Hematopoietic multipotent progenitor cell (in vitro differentiated cells): ENCODE measurements at regions not wholly inside any gene's neighbourhood (a gene's known extent, or its start where the extent isn't known, plus 50 kb on each side); places are given as distances from the start of the nearest gene placed in this dataset.

Experiments used
- DNase-seq, 3 donors: peaks; one replicate each; pipeline ENCODE4 v3.0.0-alpha.2; 2011 to 2015; ENCODE audit warnings: low read depth in 2 of 3, low spot score in 2 of 3

DNA sequence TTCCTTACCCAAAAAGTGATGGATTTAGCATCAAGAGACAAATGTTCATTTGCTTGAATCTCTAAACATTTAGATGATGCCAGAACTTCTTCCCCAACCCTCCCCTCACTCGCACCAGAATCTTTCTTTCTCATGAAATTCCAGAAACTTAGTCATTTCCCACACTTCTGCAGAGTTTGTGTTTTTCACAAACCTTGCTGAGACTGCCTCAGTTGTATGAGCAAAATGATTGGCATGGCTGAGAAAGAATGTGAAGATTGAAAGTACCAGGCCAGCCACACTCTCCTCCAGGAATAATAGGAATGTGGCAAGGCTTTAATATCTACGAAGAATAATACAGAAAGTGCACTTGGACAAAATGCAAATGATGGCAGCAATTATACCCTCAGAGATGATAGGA lies 428.3 kb upstream of the CDH6 start:
- DNase-seq = no peak

DNA sequence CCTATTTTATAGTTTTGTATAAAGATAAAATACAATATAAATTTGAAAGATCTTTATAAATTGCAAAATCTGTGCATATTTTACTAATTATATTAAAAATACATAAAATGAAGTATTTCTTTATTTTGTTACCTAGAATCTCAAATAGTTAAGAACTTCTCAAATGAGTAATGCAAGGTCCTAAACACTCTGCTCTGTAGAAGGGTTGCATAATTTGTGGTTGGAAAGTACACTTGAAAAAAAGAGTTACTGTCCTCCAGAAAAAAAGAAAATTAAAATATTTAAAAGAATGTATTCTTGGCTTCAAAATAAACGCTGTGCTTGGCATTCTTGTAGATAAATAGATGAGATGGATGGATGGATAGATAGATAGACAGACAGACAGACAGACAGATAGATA lies 428.8 kb upstream of the CDH6 start:
- DNase-seq = no peak

DNA sequence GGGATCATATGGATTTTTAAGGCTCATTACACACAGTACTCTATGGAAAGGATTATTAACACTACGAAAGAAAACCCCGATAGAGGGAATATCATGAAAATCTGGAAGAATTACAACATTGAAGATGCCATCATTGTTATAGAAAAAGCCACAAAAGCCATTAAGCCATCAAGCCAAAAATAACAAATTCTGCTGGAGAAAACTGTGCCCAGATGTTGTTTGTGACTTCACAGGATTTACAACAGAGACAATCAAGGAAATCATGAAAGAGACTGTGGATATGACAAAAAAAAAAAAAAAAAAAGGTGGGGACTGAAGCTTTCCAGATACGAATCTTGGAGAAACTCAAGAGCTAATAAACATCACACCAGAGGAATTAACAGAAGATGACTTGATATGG lies 433.8 kb upstream of the CDH6 start:
- no peak for DNase-seq

DNA sequence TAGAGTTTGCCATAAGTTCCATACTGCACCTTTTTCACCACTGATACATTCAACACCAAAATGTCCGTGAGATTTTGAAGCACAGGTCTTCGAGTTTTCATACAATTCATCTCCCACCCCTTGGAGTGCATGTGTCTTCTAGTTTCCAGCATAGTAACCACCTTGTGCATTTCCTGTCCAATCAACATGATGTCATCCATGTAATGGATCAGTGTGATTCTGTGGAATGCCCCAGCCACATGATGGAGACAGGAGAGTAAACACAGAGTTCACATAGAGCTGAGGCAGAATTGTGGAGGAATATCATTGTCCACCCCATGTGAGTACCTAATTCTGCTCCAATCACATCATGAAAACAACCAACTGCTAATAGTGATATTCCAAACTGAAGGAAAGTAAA lies 441.5 kb upstream of the CDH6 start:
- no peak for DNase-seq

DNA sequence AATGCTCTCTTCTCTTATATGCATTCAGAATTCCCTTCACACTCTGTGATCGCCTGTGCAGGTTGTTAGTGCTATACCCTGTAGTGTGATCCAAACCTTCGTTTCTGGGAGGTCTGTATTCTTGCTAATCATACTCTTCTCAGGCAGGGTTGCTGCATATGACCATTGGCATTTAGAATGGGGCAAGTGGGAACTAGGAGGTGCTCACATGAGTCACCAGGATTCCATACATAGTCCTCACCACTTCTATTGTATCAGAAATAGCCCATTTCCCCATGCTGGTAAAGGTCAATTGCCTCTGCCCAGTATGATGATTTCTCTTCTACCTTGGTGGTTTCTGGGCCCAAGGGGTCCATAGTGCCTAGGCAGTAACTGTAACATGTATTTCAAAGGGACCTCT lies 443.5 kb upstream of the CDH6 start:
- no peak for DNase-seq

DNA sequence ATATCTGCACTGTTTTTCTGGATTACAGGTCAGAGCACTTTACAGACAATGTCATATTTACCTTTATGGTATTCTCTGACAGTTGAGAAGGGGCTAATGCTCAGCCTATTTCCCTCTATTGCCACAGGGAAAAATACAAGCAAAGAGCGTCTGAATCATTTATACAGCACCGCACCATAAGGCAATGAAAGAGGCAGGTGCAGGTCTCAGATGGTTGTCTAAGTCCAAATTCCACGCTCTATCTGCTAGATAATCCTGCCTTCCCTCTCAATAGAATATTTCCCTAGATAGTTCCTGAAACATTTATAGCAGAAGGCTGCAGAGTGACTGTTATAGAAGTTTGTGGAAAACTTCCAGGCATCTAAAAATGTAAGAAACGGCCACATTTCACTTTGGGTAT lies 446.1 kb upstream of the CDH6 start:
- DNase-seq = no peak

DNA sequence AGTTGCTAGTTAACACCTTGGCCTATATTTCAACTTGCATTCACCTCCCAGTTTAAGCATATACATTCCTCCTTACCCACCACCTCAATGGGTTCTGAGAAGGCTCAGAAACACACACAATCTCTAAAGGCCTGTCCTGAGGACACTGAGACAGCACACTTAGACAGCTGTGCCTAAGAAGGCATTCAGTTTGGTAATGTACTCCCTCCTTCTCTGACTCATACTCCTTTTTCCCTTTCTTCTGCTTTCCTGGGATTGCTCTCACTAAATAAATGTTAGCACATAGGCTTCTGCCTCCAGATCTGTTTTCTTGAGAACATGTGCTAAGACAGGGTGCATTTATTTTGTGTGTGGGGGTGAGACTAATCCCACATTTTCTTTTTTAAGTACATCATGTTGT lies 456.8 kb upstream of the CDH6 start:
- DNase-seq = no peak

DNA sequence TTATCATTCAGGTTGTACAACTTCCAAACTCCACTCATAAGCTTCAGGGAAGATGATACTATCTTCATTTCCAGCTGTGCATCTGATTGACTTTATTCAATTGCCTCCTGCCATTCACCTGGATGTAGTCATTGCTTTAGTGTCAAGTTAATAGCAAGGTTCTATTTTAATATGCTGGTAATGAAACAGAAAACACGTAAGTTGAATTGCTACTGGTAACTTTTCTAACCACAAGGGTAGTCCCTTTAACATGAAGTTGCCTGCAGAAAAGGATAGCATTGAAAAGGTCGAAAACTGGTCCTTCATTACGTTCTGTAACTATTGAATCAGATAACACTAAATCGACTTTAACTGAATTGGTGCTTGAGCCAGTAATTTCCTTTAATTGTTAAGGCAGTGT lies 459.4 kb upstream of the CDH6 start:
- DNase-seq = no peak

DNA sequence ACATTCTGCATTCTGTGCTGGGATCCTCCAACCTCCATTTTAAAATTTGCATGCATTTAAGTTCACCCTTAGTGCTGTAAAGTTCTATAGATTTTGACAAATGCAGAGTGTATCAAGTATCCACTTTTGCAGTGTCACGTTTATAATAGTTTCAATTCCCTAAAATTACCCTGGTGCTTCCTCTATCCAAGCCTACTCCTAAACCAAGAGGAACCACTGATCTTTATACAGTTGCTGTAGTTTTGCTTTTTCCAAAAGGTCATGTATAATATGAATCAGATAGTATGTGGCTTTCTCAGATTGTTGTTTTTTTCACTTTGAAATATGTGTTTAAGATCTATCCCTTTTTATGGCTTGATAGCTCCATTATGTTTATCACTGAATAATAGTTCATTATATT lies 468.4 kb upstream of the CDH6 start:
- no peak for DNase-seq

DNA sequence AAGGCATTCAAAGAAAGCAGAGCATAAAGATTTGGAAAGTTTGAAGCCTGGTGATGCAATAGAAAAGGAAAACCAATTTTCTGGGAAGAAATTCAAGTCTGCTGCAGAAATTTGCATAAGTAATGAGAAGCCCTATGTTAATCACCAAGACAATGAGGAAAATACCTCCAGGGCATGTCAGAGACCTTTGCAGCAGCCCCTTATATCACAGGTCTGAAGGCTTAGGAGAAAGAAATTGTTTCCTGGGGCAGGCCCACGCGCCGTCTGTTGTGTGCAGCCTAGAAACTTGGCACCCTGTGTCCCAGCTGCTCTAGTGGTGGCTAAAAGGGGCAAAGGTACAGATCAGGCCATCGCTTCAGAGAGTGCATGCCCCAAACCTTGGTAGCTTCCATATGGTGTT lies 495.3 kb upstream of the CDH6 start:
- DNase-seq = no peak

DNA sequence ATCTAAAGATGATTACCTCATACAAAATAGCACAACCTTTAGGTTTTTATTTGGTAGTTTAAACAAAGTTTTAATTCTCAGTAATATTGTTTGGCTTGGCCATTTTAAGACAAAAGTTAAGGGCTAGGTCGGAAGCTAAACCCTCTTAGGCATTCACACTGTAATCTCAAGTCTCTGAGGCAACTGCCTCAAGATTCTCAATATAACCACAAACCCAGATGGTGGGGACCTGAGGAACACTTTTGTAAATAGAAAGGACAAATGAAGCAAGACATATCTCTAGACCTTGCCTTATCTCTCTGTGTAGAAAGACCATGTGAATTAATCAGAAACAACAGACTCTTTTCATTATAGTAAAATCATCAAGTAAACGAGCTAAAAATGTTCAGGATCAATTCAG lies 500.2 kb upstream of the CDH6 start:
- no peak for DNase-seq

DNA sequence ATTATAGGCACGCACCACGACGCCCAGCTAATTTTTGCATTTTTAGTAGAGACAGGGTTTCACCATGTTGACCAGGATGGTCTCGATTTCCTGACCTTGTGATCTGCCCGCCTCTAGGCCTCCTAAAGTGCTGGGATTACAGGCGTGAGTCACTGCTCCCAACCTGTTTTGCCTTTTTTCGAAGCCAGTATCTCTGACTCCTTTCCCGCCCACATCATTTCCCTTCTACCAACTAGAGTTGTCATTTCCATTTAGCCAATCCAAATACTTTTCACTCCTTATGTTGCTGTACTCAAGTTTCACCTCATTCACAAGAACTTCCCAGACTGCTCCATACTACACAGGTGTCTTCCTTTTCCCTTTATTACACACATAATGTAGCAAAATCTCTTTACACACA lies 502.6 kb upstream of the CDH6 start:
- DNase-seq = no peak

DNA sequence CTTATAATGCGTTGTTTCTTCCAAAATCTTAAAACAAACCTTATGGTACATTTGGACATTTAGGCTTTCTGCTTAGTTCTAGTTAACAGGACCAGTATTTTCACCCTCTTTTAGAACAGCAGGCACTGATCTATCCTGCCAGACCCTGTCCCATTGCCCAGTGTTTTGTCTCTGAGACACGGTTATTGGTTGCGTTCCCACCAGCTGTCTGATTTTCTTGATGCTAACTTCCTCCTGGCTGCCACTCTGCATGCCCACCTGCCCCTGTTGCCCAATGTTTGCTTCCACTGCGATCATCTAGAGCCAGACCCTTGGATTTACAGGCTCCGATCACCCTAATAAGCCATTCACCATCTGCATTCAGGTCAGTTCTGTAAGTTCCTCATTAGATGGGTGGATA lies 506.0 kb upstream of the CDH6 start:
- no peak for DNase-seq

DNA sequence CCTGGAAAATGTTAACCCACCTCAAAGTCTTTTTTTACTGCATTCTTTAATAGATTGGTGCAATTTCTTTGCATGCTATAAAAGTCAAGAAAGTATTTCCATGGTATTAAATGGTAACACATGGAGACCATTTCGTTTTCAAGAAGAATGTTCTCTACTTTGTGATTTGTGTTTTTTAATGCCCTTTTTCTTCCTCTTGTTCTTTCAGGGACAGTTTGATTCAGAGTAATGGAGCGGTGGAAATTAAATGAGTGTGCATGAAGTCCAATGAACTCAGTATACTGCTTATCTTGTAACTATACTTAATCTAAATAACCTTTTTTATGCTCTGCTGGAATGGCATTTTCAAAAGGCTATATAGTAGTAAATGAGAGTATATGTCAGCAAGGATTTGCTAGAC lies 507.0 kb upstream of the CDH6 start:
- DNase-seq = no peak

DNA sequence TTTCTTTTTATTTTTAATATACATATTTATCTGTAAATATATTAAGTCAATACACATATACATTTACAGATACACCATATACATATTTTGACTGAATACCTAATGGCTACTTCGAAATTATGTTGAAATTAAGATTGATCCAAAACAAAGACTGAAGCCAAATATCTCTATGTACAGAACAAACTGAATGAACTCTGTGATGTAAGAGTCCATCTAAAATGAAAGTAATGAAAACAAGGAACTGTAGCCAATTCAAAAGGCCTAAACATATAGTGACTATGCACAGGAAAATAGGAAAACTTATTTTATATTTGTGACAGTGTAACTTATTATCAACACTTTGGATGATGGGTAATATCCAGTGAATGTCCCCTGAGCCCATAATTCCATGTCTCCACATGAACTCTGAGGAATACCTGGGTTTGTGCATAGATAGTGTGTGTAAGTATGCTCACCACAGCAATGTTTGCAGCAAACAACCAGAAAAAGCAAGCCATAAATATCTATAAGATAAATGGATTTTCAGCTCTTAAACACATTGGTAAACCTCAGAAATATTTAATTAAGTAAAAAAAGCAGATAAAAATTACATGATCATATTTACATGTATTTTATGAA lies 517.2 kb upstream of the CDH6 start:
- no peak for DNase-seq

DNA sequence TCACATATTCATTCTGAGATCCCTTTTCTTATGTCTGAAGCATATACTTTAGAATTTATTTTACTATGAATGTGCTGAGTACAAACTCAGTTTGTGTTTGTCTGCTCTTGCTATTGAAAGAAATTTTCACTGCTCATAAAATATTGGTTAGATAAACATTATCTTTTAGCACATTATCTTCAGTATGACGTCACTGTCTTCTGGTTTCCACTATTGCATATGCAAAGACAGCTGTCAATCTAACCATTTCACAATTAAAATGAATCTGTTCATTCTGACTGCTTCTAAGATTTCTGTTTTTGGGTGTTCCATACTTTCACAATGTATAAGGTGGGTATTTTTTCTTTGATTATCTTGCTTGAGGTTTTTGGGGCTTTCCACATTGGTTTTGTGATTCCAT lies 526.2 kb upstream of the CDH6 start:
- no peak for DNase-seq

DNA sequence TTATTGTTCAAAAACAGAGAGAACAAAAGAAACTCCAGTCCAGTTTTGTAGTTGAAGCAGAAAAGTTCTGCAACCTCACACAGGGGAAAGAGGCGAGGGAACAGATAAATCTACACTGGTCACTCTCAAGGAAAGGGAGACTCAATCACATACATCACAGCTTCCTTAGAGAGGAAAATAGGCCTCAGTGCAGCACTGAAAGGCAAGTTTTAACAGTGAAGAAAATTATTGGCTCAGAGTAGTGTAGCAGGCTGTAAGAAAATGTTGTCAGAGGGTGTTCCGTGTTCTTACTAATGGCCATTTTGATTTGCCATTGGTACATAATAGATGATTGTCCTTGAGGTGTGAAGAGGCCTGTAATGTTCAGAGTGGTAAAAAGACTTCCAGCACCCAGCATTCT lies 530.0 kb upstream of the CDH6 start:
- DNase-seq = no peak

DNA sequence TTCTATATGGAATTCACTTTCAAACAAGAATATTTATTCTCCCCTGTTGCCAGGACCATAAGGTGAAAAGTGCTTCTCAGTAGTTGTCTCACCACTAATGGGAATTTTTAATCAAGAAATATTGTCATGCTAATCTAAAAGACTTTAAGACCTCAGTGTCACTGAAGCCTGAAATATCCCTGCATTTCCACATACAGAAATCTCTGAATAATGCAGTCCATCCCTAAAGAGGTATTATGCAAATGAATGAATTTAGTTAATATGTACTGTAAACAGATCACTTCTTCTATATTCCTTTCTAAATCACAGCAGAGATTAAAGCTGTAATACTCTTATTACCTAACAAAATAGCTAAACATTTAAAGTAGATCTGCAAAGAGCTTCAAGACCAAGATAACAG lies 531.1 kb upstream of the CDH6 start:
- DNase-seq = no peak

DNA sequence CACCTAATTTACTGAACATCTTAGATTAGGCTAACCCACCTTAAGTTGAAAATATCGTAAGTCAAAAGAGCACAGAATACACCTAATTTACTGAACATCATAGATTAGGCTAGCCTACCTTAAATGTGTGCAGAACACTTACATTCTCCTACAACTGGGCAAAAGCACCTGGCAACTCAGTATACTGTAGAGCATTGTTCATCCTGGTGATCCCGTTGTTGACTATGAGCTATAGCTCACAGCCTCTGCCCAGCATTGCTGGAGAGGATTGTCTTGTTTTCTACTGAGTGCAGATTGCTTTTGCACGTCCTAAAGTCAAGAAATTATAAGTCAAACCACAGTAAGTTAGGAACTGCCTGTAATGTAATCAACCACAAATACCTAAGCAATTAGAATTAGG lies 531.8 kb upstream of the CDH6 start:
- DNase-seq = no peak

DNA sequence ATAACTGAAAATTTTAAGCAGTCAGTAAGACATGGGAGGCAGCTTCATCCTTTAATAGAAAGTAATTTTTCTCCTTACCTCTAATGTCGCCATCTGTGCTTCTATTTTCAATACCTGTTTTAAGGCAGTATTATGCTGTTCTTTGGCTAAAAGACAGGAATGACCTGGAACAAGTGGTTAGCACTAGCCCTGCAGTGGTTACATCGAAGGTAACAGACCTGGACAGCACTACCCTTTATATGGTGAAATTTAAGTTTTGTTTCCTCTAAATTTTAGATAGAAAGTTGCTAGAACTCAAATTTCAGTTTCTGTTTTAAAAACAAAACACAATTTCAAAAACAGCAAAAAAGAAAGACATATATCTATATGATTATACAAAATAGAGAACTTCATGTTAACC lies 534.1 kb upstream of the CDH6 start:
- DNase-seq = no peak

DNA sequence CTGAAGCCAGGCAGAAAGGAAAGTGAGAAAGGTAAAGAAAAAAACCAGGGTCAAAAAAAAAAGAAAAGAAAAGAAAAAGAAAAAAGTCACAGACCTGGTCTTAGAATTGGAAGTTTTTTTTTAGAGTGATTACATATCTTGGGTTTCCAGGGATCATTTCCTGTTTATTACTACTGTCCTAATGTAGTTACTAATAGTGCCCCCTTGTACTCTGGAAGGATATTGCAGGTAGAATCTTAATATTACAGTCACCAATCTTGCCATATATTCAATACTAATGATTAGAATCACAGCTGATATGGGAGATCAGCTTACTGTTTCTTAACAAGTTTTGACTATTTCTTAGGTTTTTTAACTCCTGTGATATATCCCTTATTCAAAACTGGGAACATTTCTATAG lies 543.2 kb upstream of the CDH6 start:
- no peak for DNase-seq

DNA sequence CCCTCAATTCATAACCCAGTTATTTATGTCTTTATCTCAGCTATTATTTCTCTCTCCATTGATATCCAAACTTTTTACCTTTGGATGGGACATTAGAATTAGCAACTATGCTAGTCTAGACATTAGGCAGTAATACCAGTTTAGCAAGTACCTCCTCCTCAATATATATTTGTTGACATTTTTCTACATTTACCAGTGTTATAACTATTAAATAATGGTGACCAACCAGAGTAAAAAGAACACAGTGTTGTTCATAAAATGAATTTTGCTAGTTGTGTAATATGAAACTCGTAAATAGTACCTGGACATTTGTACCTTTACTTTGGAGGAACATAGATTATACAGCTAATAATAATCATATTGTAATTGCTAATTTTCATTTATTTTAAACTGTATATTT lies 554.6 kb upstream of the CDH6 start:
- no peak for DNase-seq

DNA sequence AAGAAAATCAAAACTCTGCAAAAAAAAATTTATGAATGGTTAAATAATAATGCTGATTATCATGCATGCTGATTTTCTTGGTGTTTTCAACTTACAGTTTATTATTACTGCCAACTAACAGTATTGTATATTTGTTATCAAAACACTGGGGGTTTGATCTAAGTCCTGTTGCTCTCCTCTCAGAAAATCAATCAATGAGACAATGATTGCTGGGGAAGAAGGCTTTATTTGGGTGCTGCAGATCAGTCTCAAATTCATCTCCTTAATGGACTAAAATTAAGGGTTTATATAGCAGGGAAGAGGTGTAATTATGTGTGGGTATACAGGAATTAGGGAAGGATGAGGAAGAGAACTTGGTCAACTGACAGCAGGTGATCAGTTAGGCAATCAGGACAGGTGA lies 565.5 kb upstream of the CDH6 start:
- no peak for DNase-seq

DNA sequence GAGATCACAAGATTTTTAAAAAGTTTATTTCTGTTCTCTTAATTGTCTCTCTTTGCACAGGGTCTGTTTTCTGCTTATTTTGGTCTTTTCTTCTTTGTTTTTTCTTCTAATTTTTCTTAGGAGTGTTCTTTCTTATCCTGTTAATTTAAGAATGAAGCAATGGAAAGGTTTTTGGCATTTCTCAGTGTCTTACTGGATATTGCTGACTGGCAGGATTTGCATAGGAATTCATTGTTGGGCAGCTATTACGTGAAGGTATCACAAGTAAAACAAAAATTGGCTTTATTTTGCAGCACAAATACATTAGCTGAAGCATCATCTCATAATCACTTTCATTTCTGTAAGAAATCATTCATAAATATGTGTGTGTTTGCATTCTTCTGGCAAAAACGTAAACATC lies 566.9 kb upstream of the CDH6 start:
- DNase-seq = no peak
